VCaP (cell line): ENCODE measurements at regions not wholly inside any gene's neighbourhood (a gene's known extent, or its start where the extent isn't known, plus 50 kb on each side); places are given as distances from the start of the nearest gene placed in this dataset.

Source experiments
- H3K27ac ChIP-seq: fragments of 450-650 bp; 2 replicates; pipeline ENCODE4 v1.5.1; 2017
- TF ChIP-seq, protein P1 (sequence below): fragments of 450-650 bp; conservative IDR thresholded peaks from 2 replicates; pipeline ENCODE4 v1.5.1; 2017; ENCODE audit warnings: mild to moderate bottlenecking, moderate library complexity

DNA sequence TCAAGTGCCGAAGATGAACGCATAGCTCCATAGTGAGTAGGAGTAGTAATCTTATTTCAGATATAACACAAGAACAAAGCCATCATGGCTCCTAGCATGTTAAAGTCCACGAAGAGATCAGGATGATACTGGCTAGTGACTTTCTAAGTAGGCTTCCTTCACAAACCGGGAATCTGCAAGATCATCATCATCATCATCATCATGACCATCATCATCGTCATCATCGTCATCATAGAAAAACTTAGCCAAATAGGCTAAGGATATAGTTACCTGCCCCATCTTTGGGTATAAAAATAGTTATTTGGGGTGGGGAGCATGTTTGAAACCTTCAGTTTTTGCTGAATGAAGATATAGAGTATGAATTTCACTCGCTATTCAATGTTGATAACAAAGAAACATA, 57.9 kb downstream of the PYDC2 start:
- TF ChIP-seq, protein P1, sequence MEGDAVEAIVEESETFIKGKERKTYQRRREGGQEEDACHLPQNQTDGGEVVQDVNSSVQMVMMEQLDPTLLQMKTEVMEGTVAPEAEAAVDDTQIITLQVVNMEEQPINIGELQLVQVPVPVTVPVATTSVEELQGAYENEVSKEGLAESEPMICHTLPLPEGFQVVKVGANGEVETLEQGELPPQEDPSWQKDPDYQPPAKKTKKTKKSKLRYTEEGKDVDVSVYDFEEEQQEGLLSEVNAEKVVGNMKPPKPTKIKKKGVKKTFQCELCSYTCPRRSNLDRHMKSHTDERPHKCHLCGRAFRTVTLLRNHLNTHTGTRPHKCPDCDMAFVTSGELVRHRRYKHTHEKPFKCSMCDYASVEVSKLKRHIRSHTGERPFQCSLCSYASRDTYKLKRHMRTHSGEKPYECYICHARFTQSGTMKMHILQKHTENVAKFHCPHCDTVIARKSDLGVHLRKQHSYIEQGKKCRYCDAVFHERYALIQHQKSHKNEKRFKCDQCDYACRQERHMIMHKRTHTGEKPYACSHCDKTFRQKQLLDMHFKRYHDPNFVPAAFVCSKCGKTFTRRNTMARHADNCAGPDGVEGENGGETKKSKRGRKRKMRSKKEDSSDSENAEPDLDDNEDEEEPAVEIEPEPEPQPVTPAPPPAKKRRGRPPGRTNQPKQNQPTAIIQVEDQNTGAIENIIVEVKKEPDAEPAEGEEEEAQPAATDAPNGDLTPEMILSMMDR = no peak
- no peak overlapping the region for H3K27ac ChIP-seq

DNA sequence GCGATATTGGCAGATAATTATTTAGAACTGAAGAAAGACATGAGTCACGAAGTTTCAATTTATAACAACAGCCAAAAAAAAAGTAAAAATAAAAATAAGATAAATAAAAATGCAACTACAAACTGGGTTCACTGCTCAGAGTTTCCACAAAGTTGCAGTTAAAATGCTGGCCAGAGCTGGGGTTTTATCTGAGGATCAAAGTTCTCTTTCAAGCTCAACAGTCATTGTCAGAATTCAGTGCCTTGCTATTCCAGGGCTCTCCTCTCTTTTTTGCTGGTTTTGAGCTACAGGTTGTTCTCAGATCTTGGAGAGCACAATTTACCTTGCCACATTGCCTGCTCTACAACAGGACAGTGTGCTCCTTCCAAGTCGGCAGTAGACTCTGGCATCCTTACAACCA, 60.1 kb downstream of the PYDC2 start:
- TF ChIP-seq, protein P1 = no peak
- no peak overlapping the region for H3K27ac ChIP-seq

DNA sequence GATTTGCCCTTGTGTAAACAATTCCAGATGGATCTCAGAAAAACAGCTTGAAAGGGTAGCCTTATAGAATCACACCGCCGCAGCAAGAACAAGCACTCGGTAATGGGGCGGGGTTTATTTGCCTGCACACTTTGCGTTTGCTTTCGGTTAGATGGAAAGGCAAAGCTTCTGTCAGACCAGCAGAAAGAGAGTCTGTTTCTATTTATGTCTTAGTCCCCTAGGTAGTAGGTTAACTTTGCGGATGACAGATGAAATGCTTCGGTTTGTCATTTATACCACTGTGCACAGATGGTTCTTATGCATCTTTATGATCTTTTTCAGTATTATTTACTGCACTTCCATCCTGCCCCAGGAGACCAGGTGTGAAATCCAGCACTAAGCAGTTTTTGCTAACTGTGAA, 62.2 kb downstream of the PYDC2 start:
- TF ChIP-seq, protein P1 = no peak
- H3K27ac ChIP-seq = no peak overlapping the region

DNA sequence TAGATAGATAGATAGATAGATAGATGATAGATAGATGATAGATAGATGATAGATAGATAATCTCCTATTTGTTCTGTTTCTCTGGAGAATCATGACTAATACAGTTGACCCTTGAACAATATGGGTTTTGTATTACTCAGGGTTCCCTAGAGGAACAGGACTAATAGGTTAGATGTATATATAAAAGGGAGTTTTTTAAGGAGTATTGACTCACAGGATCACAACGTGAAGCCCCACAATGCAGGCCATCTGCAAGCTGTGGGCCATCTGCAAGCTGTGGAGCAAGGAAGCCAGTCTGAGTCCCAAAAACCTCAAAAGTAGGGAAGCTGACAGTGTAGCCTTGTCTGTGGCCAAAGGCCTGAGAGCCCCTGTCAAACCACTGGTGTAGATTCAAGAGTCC, 67.6 kb downstream of the PYDC2 start:
- no peak overlapping the region for H3K27ac ChIP-seq
- TF ChIP-seq, protein P1 = no peak

DNA sequence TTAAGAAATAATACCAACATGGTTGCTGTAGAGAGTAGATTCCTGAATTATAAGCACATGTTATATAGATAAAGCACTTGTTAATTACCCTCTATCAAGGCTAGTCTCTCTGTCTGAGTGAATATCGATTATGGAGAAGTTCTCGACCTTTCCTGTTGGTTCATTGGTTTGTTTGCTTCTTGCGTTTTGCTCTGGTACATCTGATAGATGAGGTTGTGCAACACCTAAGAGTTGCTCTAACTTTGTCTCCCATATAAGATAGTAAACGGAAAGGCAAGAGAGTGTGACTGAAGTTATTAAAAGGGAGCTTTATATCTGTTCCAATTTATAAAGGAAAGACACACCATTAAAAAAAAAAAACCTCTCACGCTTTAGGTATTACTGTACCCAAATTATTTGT, 69.0 kb downstream of the PYDC2 start:
- H3K27ac ChIP-seq = no peak overlapping the region
- TF ChIP-seq, protein P1 = no peak

DNA sequence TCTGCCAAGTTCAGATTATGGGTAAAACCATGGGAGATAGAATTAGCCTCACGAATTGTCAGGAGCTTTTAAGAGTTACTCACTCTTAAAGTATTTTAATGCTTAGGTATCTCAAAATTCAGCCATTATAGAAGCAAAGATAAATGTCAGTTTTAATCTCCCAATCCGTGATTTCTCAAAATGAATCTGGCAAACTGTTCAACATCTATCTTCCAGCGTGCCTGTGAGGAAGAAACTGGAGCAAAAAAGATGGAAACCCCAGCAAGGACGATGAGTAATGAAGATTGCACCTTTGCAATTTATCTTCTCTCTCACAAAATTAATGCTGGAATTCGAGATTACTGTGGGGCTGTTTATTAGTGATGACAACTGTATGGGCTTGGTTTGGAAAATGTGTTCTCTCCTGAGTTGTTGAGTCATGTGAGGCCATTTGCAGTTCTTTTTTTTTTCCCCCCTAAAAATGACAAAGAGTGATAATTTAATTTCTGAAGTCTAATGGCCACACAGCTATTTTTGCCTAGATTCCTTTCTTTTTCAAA, 70.5 kb downstream of the PYDC2 start:
- TF ChIP-seq, protein P1 = no peak
- no peak overlapping the region for H3K27ac ChIP-seq

DNA sequence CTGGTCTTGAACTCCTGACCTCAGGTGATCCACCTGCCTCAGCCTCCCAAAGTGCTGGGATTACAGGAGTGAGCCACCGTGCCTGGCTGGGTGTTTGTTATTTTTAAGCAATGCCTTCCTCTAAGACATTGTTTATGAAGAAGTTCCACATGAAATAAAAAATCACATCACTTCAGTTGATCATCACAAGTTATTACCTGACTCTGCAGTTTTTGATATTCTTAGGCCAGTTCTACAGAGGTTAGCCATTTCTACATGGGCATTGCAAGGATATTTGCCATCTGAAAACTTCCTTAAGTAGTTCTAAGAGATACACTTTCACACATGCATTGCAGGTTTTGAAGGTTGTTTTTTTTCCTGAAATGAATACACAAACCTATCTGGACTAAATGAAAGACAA, 82.1 kb downstream of the PYDC2 start:
- no peak overlapping the region for H3K27ac ChIP-seq
- TF ChIP-seq, protein P1 = no peak

DNA sequence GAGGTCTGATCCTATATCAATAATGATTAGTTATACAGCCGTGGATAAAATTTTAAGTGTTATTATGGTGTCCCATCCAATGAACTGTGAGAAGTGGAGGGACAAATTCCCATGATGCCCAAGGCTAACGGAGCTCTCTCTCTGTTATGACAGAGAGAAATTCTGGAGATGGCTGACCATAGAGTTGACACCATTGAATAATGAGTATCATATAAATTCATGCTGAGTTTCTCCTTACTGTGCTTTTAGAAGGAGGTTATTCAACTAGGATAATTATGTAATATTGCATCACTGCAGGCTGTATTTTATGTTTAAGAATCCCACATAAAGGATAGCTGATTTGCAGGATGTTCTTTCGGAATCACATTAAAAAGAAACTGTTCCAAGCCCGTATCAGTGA, 82.9 kb downstream of the PYDC2 start:
- no peak overlapping the region for H3K27ac ChIP-seq
- TF ChIP-seq, protein P1 = no peak
